ENCODE measurements at regions not wholly inside any gene's neighbourhood (a gene's known extent, or its start where the extent isn't known, plus 50 kb on each side); places are given as distances from the start of the nearest gene placed in this dataset.

GRCh38 chr11:121715405-121715804, 262.6 kb upstream of the SORL1-AS1 start:
- TF ChIP-seq CTCF (IDR thresholded peaks at IDR 0.05) (no peak), POLR2AphosphoS5 (IDR thresholded peaks at IDR 0.05) (no peak), POLR2A (IDR thresholded peaks at IDR 0.05) (no peak), EP300 (IDR thresholded peaks at IDR 0.05; ENCODE audit: low read depth) (no peak)

All from transverse colon (tissue), 4 donors.